MG63 (cell line): ENCODE measurements at regions not wholly inside any gene's neighbourhood (a gene's known extent, or its start where the extent isn't known, plus 50 kb on each side); places are given as distances from the start of the nearest gene placed in this dataset.

Source experiments
- DNase-seq: peaks from one replicate; pipeline ENCODE4 v3.0.0-alpha.2; 2020
- H3K27me3 ChIP-seq: fragments of 250-450 bp; sonication (Bioruptor Pico); 2 replicates; pipeline ENCODE4 v1.5.1; 2020; ENCODE audit warnings: mild to moderate bottlenecking, moderate library complexity
- H3K36me3 ChIP-seq: fragments of 250-450 bp; sonication (Bioruptor Pico); 2 replicates; pipeline ENCODE4 v1.5.1; 2020; ENCODE audit warnings: mild to moderate bottlenecking, moderate library complexity
- H3K4me3 ChIP-seq: fragments of 250-450 bp; sonication (Bioruptor Pico); 2 replicates; pipeline ENCODE4 v1.5.1; 2020; ENCODE audit warnings: mild to moderate bottlenecking, moderate library complexity
- H3K9me3 ChIP-seq: fragments of 250-450 bp; sonication (Bioruptor Pico); 2 replicates; pipeline ENCODE4 v1.5.1; 2020; ENCODE audit warnings: mild to moderate bottlenecking, moderate library complexity

DNA sequence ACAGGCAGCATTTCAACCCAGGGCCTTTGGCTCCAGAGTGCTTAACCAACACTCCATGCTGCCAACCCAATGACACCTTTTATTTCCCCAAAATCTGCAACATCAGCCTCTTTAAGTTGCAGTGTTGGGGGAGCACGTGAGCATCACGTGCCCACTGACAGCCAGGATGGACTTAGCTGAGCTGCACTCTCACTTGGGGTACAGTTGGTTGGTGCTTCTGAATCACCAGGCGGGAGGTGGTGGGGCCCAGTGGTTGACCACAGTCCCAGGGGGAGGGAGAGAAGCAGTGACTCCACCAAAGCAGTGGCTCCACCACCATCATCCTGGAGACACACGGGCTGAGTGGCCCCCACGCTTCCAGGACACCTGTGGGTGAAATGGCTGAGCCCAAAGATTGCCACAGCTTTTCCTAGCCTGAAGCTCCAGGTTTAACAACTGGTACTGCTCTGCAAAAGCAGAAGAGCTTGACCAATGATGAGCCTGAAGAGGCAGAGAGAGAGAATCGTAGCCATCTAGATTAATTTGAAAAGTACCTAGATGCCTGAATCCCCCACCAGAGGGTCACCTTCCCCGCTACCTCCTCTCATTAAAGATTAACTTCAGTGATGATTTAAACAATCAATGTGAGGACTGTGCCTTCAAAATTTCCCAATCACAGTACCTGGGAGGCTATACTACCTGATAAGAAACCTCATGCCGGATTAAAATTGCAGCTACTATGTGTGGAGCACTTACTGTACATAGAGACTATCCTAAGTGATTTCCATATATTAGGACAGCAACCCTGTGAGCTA lies 193.8 kb downstream of the FOXO1 start:
- Histone ChIP-seq H3K27me3 (no peaks in the 10 kb centered on the region), H3K9me3 (no peaks in the 10 kb centered on the region), H3K36me3 (no peaks in the 10 kb centered on the region), H3K4me3 (no peak overlapping the region)
- no peak for DNase-seq

DNA sequence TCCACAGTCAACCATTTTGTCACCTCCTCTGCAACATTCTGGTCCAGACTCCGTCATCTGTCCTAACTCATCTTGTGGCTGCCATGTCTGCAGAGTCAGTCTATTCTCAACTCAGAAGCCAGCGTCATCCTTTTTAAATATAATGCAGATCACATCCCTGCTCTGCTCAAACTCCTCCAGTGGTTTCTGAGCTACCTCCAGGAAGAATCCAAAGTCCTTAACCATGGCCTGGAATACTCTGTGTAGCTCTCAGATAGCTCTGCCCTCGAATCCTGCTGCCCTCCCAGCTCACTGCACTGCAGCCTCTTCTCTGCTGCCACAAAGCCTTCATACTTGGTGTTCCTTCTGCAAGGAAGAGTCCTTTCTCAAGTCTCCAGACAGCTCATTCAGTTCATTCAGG lies 190.8 kb downstream of the FOXO1 start:
- DNase-seq = no peak
- Histone ChIP-seq H3K4me3 (no peak overlapping the region), H3K27me3 (no peaks in the 10 kb centered on the region), H3K9me3 (no peaks in the 10 kb centered on the region), H3K36me3 (no peaks in the 10 kb centered on the region)

DNA sequence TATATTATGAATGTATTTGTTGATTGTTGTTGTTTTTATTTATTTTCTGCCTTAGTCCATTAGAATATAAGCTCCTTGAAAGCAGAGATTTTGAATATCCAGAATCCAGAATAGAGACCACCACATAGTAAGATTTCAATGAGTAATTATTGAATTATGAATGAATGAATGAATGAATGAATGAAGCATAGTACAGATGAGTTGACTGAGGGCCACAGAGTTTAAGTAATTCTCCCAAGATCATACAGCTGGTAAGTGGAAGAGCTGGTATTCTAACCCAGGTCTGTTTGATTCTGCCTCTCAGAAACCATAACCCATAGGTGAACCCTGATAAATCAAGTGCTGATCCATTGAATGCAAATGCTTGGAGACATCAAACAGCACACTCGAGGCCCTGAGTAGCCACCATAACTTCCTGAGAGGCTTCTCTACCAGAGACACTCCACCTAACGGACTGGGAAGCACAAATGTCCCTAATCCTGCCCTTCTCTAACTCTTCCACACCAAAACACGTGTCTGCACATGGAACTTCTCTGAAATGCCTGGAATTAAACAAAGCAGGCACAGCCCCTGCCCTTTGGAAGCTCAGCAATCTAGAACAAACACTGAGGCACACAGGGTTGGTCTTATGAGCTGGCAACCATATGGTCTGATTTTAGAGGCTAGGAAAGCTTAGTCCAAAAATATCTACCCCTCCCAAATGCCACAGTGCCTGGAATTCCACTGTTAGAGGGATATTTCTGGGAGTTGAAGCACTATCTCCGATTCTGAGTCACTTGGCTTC lies 190.1 kb downstream of the FOXO1 start:
- H3K27me3 ChIP-seq = no peaks in the 10 kb centered on the region
- no peak overlapping the region for H3K4me3 ChIP-seq
- H3K9me3 ChIP-seq = no peaks in the 10 kb centered on the region
- DNase-seq = peak; percentile 45
- no peaks in the 10 kb centered on the region for H3K36me3 ChIP-seq

DNA sequence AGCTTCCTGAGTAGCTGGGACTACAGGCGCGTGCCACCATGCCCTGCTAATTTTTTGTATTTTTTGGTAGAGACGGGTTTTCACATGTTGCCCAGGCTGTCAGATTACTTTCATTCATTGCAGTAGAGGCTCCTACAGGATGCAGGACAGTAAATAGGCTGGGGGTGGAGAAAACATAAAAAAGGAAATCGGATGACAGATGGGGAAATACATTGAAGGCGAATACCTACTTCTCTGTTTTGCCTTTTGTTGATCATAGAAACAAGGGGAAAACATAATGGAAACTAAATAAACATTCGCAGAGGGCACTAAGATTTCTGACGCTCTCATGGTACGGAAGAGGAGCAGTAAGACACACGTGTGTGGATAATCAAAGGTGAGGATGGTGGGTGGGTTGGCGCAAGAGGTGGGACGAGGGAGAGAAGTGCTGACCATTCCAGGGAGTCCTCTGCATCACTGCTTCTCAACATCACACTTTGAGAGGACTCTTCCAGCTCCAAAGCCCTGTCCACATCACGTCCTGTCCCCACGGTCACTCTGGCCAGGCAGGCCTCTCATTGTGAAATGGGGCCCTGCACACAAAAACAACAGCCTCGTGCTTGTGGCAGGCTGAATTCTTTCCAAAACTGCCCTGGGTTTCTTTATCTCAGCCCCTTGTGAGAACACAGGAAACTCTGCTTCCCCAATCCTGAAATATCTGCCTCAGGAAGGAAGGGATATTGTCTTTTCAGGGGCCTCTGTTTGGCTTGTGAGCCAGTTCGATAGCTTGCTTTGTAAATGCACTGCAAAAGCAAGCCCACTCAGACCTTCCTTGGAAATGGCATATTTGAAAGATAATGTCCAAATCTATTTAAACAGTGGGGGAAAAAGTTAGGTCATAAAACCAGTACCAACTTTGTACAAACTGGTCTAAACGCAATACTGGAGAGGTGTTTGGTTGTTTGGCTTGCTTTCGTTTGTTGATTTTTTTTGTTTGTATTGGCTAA lies 188.5 kb downstream of the FOXO1 start:
- no peak for DNase-seq
- no peaks in the 10 kb centered on the region for H3K9me3 ChIP-seq
- no peaks in the 10 kb centered on the region for H3K36me3 ChIP-seq
- no peak overlapping the region for H3K4me3 ChIP-seq
- H3K27me3 ChIP-seq = no peaks in the 10 kb centered on the region

DNA sequence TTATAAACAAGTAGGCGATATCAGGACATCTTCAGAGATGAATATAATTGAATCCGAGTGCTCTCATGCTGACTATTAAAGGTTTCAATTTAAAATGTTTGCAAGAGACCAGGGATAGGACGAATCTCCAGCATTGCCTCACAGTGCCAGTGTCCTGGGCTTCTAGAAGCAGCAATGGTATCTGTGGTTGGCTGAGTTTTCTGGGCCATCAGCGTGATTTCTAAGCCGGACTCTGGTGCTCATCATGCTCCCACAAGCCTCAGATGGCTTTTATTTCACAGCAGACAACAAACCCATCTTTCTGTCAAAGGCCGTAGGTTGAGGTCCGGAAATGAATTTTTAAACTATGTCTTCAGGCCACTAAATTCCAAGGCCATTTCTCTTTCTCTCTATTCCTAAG lies 187.7 kb downstream of the FOXO1 start:
- Histone ChIP-seq H3K4me3 (no peak overlapping the region), H3K27me3 (no peaks in the 10 kb centered on the region), H3K36me3 (no peaks in the 10 kb centered on the region), H3K9me3 (no peaks in the 10 kb centered on the region)
- no peak for DNase-seq

DNA sequence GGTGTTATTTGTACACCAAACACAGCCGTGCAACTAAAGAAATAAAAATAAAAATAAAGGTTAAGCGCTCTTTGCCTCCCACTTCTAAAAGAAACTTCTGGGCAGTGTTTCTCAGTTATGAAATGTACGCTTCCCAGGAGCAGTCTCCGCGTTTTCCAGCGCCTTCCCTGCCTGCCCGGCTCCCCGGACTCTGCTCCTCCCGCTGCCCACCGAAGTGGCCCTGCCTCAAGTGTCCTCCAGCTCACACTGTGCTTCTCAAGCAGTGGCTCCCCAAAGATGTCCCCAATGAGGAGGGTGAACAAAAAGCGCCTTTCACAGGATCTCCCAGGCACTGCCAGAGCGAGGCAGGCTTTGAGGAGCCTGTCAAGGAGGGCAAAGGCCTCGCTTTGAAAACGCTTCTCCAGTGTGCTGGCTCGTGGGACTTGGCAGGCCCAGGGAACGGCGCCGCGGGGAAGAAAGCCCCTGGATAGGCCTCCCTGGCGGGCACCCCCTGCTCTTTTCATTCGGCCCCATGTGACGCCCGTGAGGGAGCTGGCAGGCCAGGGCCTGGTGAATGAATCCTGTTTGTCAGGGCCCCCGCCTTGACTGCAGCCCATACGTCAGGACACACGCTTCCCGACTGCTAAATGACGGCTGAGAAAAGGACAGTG lies 187.1 kb downstream of the FOXO1 start:
- DNase-seq = no peak
- Histone ChIP-seq H3K4me3 (no peak overlapping the region), H3K36me3 (no peaks in the 10 kb centered on the region), H3K9me3 (no peaks in the 10 kb centered on the region), H3K27me3 (no peaks in the 10 kb centered on the region)

DNA sequence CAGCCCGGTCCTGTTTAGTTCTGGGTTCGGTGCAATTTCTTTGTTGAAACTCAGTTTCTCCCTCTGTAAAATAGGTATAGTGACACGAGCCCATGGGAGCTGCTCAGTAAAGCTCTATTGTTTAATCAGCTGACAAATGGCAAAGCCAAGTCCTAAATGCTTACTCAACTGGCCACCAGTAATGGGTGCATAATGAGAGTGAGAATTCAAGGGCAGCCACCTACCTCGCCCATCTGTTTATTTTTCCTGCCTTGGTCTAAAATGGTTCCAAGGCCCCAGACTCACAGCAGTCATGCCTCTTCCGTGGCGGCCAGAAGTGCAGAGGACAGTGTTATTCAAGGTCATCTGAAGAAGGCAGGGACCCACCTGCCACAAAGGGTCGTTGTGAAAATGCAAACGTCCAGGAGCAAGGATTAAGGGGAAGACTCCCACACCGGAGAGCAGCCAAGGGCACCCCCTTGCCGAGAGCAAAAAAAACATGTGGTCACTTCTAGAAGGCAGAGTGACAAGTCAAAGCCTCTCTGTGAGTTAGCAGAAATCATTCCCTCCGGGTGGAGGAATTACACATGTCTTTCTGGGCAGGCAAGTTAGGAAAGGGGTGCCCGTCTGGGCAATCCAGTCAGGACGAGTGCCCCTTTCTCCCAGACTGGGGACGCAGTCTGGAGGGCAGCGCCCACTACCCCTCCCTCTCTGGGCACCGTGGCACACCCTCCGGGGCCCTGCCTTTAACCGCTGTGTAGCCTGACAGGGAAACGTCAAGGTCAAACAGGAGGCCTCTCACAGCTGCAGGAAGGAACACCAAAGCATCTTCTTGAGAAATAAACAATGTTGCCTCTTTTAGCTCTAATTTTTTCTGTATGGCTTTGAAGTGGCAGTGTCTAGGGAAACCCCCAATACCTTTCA lies 186.2 kb downstream of the FOXO1 start:
- no peaks in the 10 kb centered on the region for H3K9me3 ChIP-seq
- H3K4me3 ChIP-seq = no peak overlapping the region
- H3K27me3 ChIP-seq = no peaks in the 10 kb centered on the region
- no peak for DNase-seq
- H3K36me3 ChIP-seq = no peaks in the 10 kb centered on the region

DNA sequence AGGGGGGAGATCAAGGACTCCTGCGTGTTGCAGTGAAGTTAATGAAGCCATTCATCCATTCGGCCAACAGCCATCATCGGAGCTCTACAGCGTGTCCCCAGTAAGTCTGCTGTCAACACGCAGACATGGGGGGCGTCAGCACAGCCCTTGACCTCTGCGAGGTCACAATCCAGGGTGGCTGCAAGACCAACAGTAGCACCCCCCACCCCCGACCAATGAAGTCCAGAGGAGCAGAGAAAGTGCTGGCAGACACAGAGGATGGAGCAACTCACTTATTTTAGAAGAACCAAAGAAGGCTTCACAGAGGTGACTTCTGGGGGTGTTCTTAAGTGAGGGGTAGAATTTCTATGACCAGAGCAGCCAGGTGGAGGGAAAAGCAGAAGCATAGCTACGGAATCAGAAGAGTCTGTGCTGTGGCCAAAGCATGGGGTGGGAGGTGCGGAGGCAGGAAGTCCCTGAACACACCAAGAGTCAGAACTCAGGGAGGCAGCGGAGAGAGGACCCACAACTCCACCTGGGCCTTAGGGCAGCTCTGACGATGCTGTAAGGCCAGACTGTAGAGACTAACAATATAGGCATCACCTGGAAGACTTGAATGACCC lies 185.4 kb downstream of the FOXO1 start:
- DNase-seq = no peak
- Histone ChIP-seq H3K27me3 (no peaks in the 10 kb centered on the region), H3K36me3 (no peaks in the 10 kb centered on the region), H3K9me3 (no peaks in the 10 kb centered on the region), H3K4me3 (no peak overlapping the region)

DNA sequence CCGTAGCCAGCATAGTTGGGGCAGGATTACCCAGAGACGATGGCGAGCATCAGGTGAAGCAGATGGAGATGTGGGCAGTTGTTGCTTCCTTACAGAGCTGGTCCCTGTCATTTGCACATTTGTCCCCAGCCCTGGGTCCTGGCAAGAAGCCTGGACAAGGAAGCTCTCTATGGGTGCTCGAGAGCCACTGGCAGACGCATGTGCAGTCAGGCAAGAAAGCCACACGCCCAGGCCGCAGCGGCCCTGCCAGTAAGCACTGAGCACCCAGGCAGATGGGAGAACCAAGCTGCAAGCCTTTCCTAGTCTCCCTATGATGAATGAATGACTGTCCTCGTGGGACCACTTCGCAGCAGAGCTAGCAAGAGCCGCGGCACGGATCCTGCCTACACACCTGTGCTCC lies 182.8 kb downstream of the FOXO1 start:
- no peaks in the 10 kb centered on the region for H3K36me3 ChIP-seq
- DNase-seq = no peak
- no peak overlapping the region for H3K4me3 ChIP-seq

DNA sequence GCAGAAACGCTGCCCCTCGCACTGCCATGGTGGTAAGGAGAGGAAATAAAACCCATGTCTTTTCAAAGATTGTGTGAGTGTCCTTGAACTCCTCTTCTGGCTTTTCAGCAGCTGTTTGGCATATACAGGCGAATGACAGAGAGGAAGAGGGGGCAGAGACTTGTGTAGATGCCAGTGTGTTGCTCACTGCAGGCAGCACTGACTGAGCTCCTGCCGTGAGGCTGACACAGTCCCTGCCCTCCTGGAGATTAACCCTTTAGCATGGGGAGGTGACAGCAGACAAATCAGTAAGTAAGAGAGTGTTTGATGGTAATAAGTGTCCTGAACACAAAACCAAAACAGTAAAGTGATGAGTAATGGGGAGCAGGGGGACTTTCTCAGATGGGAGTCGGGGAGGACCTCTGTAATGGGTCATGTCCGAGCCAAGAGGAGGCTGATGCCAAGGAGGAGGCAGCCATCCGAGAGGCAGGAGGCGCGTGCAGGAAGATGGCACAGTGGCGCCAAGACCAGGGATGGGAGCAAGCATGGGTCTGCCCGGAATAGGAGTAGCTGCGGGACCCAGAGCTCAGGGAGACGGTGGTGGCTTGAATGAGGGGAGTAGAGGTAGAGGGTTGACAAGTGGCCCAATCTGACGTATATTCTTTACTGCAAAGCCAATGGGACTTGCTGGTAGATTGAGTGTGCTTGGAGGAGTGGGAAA lies 182.2 kb downstream of the FOXO1 start:
- DNase-seq = peak; percentile 74

More for the DNA sequence above, 182.8 kb downstream of the FOXO1 start:
- H3K9me3 ChIP-seq = no peaks in the 10 kb centered on the region
- no peaks in the 10 kb centered on the region for H3K27me3 ChIP-seq

DNA sequence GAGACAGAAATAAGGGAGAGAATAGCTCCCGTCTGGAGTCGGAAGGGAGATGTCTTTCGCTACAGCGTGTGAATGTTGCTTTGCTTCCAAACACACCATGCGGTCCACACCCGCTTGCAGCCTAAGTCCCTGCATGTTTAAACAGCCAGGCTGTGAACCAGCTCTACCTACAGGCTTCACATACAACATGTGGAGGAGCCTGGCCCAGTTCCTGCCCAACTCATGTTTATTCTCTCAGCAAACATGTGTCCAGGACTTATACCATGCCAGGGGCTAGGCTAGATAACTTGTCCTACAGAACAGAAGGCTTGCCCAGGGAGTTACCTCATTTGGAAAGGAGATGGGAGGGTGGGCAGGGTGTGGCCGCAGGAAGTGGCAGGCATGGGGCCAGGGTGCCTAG lies 181.5 kb downstream of the FOXO1 start:
- Histone ChIP-seq H3K27me3 (no peaks in the 10 kb centered on the region), H3K36me3 (no peaks in the 10 kb centered on the region), H3K4me3 (no peak overlapping the region), H3K9me3 (no peaks in the 10 kb centered on the region)
- peak; percentile 38 for DNase-seq

More for the DNA sequence above, 182.2 kb downstream of the FOXO1 start:
- H3K4me3 ChIP-seq = no peak overlapping the region
- H3K36me3 ChIP-seq = no peaks in the 10 kb centered on the region
- H3K9me3 ChIP-seq = no peaks in the 10 kb centered on the region
- no peaks in the 10 kb centered on the region for H3K27me3 ChIP-seq

DNA sequence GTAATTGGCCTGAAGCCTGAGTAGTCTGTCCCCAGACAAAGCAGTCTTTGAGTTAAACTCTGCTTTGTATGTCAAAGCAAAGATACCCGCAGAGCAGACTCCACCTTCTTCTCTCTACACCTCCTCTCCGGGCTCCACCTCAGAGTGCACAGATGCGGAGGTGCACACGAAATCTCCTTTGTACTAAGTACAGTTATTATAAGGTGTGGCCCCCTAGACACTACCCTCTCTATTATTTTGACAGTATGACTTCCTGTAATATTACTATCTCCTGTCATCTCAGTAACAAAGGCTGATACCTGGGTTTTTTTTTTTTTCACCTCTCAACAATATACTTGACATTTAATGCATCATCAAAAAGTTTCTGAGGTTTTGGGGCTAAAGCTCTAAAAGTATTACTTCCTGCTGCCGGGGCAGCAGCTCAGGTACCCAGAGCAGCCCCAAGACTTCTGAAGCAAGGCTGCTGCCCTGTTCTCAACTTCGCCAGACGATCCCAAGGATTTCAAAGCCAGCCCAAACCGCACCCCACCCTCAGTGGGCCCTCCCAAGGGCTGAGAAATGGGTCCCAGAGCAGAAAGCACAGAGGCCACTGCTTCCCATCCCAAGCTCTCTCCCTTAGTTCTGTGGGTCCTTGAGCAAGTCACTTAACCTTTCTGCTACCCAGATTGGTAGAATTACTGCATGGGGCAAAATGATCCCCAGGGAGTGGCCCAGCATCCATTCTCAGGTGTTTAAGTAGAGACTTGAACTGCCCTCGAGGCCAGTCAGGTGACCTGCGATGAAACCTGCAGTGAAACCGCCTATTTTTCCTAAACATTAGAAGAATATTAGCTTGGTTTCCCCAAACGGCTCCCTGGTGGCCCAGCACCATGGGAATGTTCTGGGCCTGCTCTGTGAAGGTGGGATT lies 180.6 kb downstream of the FOXO1 start:
- Histone ChIP-seq H3K27me3 (no peaks in the 10 kb centered on the region), H3K36me3 (no peaks in the 10 kb centered on the region), H3K4me3 (no peak overlapping the region), H3K9me3 (no peaks in the 10 kb centered on the region)
- no peak for DNase-seq

DNA sequence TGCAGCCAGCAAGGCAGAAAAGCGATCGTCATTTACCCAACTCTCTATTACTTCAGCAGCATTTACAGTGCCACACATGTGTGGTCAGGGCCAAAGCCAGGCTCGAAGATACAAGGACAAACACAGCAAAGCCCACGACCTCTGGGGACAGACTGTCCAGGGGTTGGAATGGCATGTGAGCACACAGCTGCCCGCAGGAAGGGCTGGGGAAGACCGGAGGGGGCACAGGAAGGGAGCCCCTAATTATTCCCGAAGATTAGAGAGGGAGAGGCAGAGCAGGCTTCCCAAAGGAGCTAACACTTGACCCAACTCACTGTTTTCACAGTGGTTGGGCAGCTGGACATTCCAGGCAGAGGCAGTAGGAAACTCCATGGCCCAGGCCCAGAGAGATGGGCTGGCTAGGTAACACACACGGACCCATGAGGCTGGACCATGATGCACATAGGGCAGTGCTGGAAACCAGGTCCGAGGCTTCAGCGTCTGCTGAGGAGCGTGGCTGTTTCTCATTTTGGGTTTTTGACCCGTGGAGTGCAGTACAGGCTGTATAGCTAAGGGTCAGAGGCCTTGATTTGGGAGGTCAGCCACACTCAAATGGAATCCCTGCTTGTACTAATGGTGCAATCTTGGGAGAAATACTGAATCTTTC lies 179.8 kb downstream of the FOXO1 start:
- no peak for DNase-seq
- no peaks in the 10 kb centered on the region for H3K9me3 ChIP-seq
- no peak overlapping the region for H3K4me3 ChIP-seq
- no peaks in the 10 kb centered on the region for H3K27me3 ChIP-seq
- H3K36me3 ChIP-seq = no peaks in the 10 kb centered on the region
